NCI-H2081 (cell line): ENCODE measurements at regions not wholly inside any gene's neighbourhood (a gene's known extent, or its start where the extent isn't known, plus 50 kb on each side); places are given as distances from the start of the nearest gene placed in this dataset.
"Not testable (repeated sequence)": the region's sequence is repeated elsewhere in the genome, so short reads cannot be mapped to it uniquely, and the experiment has no call there.

Source experiments
- DNase-seq, 2 experiments: peaks; one replicate each; lab custom pipeline; 2025; lab: John Stamatoyannopoulos, UW

DNA sequence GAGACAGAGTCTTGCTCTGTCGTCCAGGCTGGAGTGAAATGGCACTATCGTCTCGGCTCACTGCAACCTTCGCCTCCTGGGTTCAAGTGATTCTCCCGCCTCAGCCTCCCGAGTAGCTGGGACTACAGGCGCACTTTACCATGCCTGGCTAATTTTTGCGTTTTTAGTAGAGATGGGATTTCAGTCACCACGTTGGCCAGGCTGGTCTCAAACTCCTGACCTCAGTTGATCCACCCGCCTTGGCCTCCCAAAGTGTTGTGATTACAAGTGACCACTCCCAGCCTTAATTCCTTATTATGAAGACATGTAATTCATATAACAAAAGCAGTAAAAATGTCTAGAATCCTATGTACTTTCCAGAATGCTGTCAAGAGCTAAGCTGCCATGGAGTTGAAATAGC lies 434.5 kb upstream of the ZNG1F start:
- DNase-seq, result not testable (repeated sequence)

- not testable (repeated sequence) for DNase-seq
Measured at GRCh38 chr9:41619254-41619653, 430.1 kb upstream of the ZNG1F start.

DNA sequence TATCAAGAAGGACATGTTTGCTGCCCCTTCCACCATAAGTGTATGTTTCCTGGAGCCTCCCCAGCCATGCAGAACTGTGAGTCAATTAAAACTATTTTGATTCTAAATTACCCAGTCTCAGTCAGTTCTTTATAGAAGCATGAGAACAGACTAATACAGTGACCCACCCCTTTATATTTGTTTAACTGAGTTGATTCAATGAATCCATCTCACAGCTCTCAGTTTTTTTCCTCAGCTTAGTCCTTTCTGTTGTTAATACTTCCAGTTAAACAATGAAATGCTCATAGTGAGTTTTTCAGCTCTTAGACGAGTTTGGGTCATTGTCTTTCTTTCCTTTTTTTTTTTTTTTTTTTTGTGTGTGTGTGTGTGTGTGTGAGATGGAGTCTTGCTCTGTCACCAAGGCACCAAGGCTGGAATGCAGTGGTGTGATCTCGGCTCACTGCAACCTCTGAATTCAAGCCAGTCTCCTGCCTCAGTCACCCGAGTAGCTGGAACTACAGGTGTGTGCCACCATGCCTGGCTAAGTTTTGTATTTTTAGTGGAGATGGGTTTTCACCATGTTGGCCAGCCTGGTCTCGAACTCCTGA lies 417.9 kb upstream of the ZNG1F start:
- DNase-seq, result not testable (repeated sequence)

GRCh38 chr9:41565572-41565971 lies 376.5 kb upstream of the ZNG1F start:
- not testable (repeated sequence) for DNase-seq
